ENCODE measurements at regions not wholly inside any gene's neighbourhood (a gene's known extent, or its start where the extent isn't known, plus 50 kb on each side); places are given as distances from the start of the nearest gene placed in this dataset.

GRCh38 chr2:129067953-129068352 is 749.3 kb upstream of the HS6ST1 start:
- H3K79me2 ChIP-seq (ENCODE audit: insufficient read depth), result no peaks in the 10 kb centered on the region
- peaks cover 0 to 5% of the 10 kb centered on the region in 2 experiments; a peak in 1 of 4 replicates for H3K4me1 ChIP-seq (ENCODE audit: control insufficient read depth in 1 of 2, insufficient read depth in 2 of 2, low read depth in 1 of 2, low read length in 1 of 2)
- ChIA-PET POLR2A (no interaction called here), CTCF (interaction anchor here (1.0 kb wide), 1 partner anchor 50 kb away, joined by 3 read pairs; no protein-coding TSS in a partner anchor)
- no peaks in the 10 kb centered on the region for H3K36me3 ChIP-seq (replicated peaks in 1 of 2; ENCODE audit: control insufficient read depth in 1 of 2, insufficient read depth in 2 of 2, low read length in 1 of 2)
- WGBS (ENCODE audit: low lambda C conversion rate), result 11% methylated on average over 3 of the region's 3 CpGs
- no peak overlapping the region for H3K4me3 ChIP-seq (ENCODE audit: low read depth in 2 of 2, low read length in 1 of 2)
- H3F3A ChIP-seq (replicated peaks; ENCODE audit: insufficient read depth), result no peaks in the 10 kb centered on the region
- DNase-seq, result no peak
- no peak overlapping the region for H3K27ac ChIP-seq (ENCODE audit: low read depth in 2 of 2, low read length in 1 of 2)
- no peaks in the 10 kb centered on the region for H3K9me3 ChIP-seq
- TF ChIP-seq NRF1 (IDR thresholded peaks at IDR 0.05; ENCODE audit: low read depth, low read length) (no peak), ELF1 (IDR thresholded peaks at IDR 0.05) (no peak), TCF12 (IDR thresholded peaks at IDR 0.05) (no peak), USF2 (IDR thresholded peaks at IDR 0.05; ENCODE audit: borderline replicate concordance, low read depth, low read length) (no peak), POLR2AphosphoS5 (IDR thresholded peaks at IDR 0.05; ENCODE audit: low read depth, low read length) (no peak), USF1 (IDR thresholded peaks at IDR 0.05; ENCODE audit: borderline replicate concordance, low read depth) (no peak), REST (IDR thresholded peaks at IDR 0.05; ENCODE audit: low read depth, low read length) (no peak), FOSL2 (IDR thresholded peaks at IDR 0.05; ENCODE audit: borderline replicate concordance, low read depth) (no peak), TAF1 (IDR thresholded peaks at IDR 0.05; ENCODE audit: borderline replicate concordance, low read depth, low read length) (no peak), RCOR1 (IDR thresholded peaks at IDR 0.05; ENCODE audit: low read length) (no peak)
- H3K4me2 ChIP-seq, result no peak overlapping the region
- H3K9ac ChIP-seq, result no peak overlapping the region
- no peaks in the 10 kb centered on the region for H4K20me1 ChIP-seq (ENCODE audit: insufficient read depth)
- H3K27me3 ChIP-seq (ENCODE audit: insufficient read depth), result no peaks in the 10 kb centered on the region
- H2AFZ ChIP-seq (ENCODE audit: low read depth), result no peak overlapping the region
- no peaks in the 10 kb centered on the region for H3K9me2 ChIP-seq

GRCh38 chr2:129068543-129068942 is 749.9 kb upstream of the HS6ST1 start:
- POLR2A ChIA-PET, result no interaction called here
- H4K20me1 ChIP-seq (ENCODE audit: insufficient read depth), result no peaks in the 10 kb centered on the region
- no peak overlapping the region for H3K4me3 ChIP-seq (ENCODE audit: low read depth in 2 of 2, low read length in 1 of 2)
- no peaks in the 10 kb centered on the region for H3K9me3 ChIP-seq
- H3F3A ChIP-seq (replicated peaks; ENCODE audit: insufficient read depth), result no peaks in the 10 kb centered on the region
- H3K9me2 ChIP-seq, result no peaks in the 10 kb centered on the region
- 77% methylated on average over 5 of the region's 5 CpGs for WGBS (ENCODE audit: low lambda C conversion rate)
- H3K9ac ChIP-seq, result no peak overlapping the region
- H3K27me3 ChIP-seq (ENCODE audit: insufficient read depth), result no peaks in the 10 kb centered on the region
- no peak overlapping the region for H2AFZ ChIP-seq (ENCODE audit: low read depth)
- H3K36me3 ChIP-seq (replicated peaks in 1 of 2; ENCODE audit: control insufficient read depth in 1 of 2, insufficient read depth in 2 of 2, low read length in 1 of 2), result no peaks in the 10 kb centered on the region
- CTCF ChIA-PET, result interaction anchor here (1.0 kb wide), 1 partner anchor 50 kb away, joined by 3 read pairs; no protein-coding TSS in a partner anchor
- H3K79me2 ChIP-seq (ENCODE audit: insufficient read depth), result no peaks in the 10 kb centered on the region
- no peak overlapping the region for H3K27ac ChIP-seq (ENCODE audit: low read depth in 2 of 2, low read length in 1 of 2)
- DNase-seq, result no peak
- H3K4me1 ChIP-seq (ENCODE audit: control insufficient read depth in 1 of 2, insufficient read depth in 2 of 2, low read depth in 1 of 2, low read length in 1 of 2), result peaks cover 0 to 5% of the 10 kb centered on the region in 2 experiments; a peak in 1 of 4 replicates
- TF ChIP-seq RXRA (IDR thresholded peaks at IDR 0.05; ENCODE audit: borderline replicate concordance, low read depth), result no peak
- TF ChIP-seq RFX5 (IDR thresholded peaks at IDR 0.05; ENCODE audit: low read length), result no peak
- no peak for TF ChIP-seq MAX (IDR thresholded peaks at IDR 0.05; ENCODE audit: low read depth)
- no peak for TF ChIP-seq RAD21 (IDR thresholded peaks at IDR 0.05; ENCODE audit: low read length)
- no peak for TF ChIP-seq MEF2A (IDR thresholded peaks at IDR 0.05; ENCODE audit: borderline replicate concordance, low read depth)
- H3K4me2 ChIP-seq, result no peak overlapping the region

Data from SK-N-SH (cell line).